Left lung (tissue), 4 donors: ENCODE measurements at regions not wholly inside any gene's neighbourhood (a gene's known extent, or its start where the extent isn't known, plus 50 kb on each side); places are given as distances from the start of the nearest gene placed in this dataset.

Experiments
- ATAC-seq: fragments of 200-7000 bp; cut with Tn5 transposase; one replicate; pipeline ENCODE4 v1.9.1; 2020; ENCODE audit warnings: moderate library complexity
- DNase-seq, 4 donors: peaks; one replicate each; pipeline ENCODE4 v3.0.0-alpha.2; 2013 to 2020
- H3K27ac ChIP-seq, 2 donors: fragments of 200-600 bp; sonication (generic) in 1 of 2; one replicate each; pipeline versions ENCODE4 v1.5.0 to v1.8.0; 2020 to 2021
- H3K27me3 ChIP-seq, 2 donors: fragments of 200-600 bp; sonication (generic) in 1 of 2; one replicate each; pipeline versions ENCODE4 v1.5.0 to v1.8.0; 2020 to 2021
- H3K36me3 ChIP-seq, 2 donors: fragments of 200-600 bp; sonication (generic) in 1 of 2; one replicate each; pipeline versions ENCODE4 v1.5.0 to v1.8.0; 2020 to 2021
- H3K4me1 ChIP-seq, 2 donors: fragments of 200-600 bp; one replicate each; pipeline ENCODE4 v1.8.0; 2021
- H3K4me3 ChIP-seq, 2 donors: fragments of 200-600 bp; sonication (generic) in 1 of 2; one replicate each; pipeline versions ENCODE4 v1.5.0 to v1.8.0; 2020 to 2021; ENCODE audit warnings: mild to moderate bottlenecking in 1 of 2
- H3K9me3 ChIP-seq, 2 donors: fragments of 200-600 bp; sonication (generic) in 1 of 2; one replicate each; pipeline versions ENCODE4 v1.5.0 to v1.8.0; 2020 to 2021
- CTCF ChIP-seq, 2 donors: fragments of 200-600 bp; sonication (generic) in 1 of 2; IDR thresholded peaks; one replicate each; pipeline versions ENCODE4 v1.5.0 to v1.8.0; 2021; ENCODE audit warnings: antibody characterized with exemption in 2 of 2
- intact Hi-C, 2 donors: fragments of 100-400 bp; cut with DNase I; formaldehyde crosslinking; loops; one replicate each; pipeline versions ENCODE4 v1.11.2 to v1.14.2; 2022
- donor health status: DM: no; HTN: yes; CAD: no.
- donor health status: DM: no; HTN: no; CAD: no.

GRCh38 chr10:128713874-128714570 is 587.8 kb upstream of the MKI67 start:
- no peaks in the 10 kb centered on the region for H3K36me3 ChIP-seq
- TF ChIP-seq CTCF (IDR thresholded peaks at IDR 0.05): no peak
- no peaks in the 10 kb centered on the region for H3K4me1 ChIP-seq
- intact Hi-C loops: no loop called here
- no peak overlapping the region for H3K4me3 ChIP-seq
- DNase-seq (peak in 2 of 4 donors; percentile 42 to 55), ATAC-seq (no peak)
- H3K27ac ChIP-seq: no peak overlapping the region
- H3K27me3 ChIP-seq: peaks cover 0 to 34% of the 10 kb centered on the region in 2 donors
- no peaks in the 10 kb centered on the region for H3K9me3 ChIP-seq

GRCh38 chr10:128714644-128715415 is 588.6 kb upstream of the MKI67 start:
- no peaks in the 10 kb centered on the region for H3K4me1 ChIP-seq
- no peaks in the 10 kb centered on the region for H3K36me3 ChIP-seq
- TF ChIP-seq CTCF (IDR thresholded peaks at IDR 0.05): no peak
- intact Hi-C loops: no loop called here
- H3K27me3 ChIP-seq: peaks cover 0 to 30% of the 10 kb centered on the region in 2 donors
- H3K27ac ChIP-seq: no peak overlapping the region
- H3K4me3 ChIP-seq: no peak overlapping the region
- ATAC-seq (no peak), DNase-seq (no peak)
- no peaks in the 10 kb centered on the region for H3K9me3 ChIP-seq

- intact Hi-C loops: loop anchor here in 1 of 2 donors (2.0 kb wide), 1 partner anchor 47 kb away; no protein-coding TSS in a partner anchor
- DNase-seq: no peak
- no peaks in the 10 kb centered on the region for H3K4me1 ChIP-seq
- no peaks in the 10 kb centered on the region for H3K9me3 ChIP-seq
- no peak for ATAC-seq
- no peak overlapping the region for H3K27ac ChIP-seq
- H3K27me3 ChIP-seq: peaks cover 0 to 17% of the 10 kb centered on the region in 2 donors
- no peaks in the 10 kb centered on the region for H3K36me3 ChIP-seq
- no peak overlapping the region for H3K4me3 ChIP-seq
- no peak for TF ChIP-seq CTCF (IDR thresholded peaks at IDR 0.05)
Observed at GRCh38 chr10:128716181-128716580, 590.0 kb upstream of the MKI67 start.

- H3K4me1 ChIP-seq: no peaks in the 10 kb centered on the region
- no peak for ATAC-seq
- intact Hi-C loops: no loop called here
- DNase-seq: no peak
- no peaks in the 10 kb centered on the region for H3K27me3 ChIP-seq
- no peaks in the 10 kb centered on the region for H3K36me3 ChIP-seq
- H3K9me3 ChIP-seq: no peaks in the 10 kb centered on the region
- no peak for TF ChIP-seq CTCF (IDR thresholded peaks at IDR 0.05)
- no peak overlapping the region for H3K4me3 ChIP-seq
- H3K27ac ChIP-seq: no peak overlapping the region
Observed at GRCh38 chr10:128721963-128722445, 595.8 kb upstream of the MKI67 start.

- H3K4me1 ChIP-seq: no peaks in the 10 kb centered on the region
- peaks cover 0 to 3% of the 10 kb centered on the region in 2 donors for H3K27me3 ChIP-seq
- no peaks in the 10 kb centered on the region for H3K9me3 ChIP-seq
- intact Hi-C loops: no loop called here
- no peak overlapping the region for H3K4me3 ChIP-seq
- no peak for ATAC-seq
- TF ChIP-seq CTCF (IDR thresholded peaks at IDR 0.05): no peak
- no peaks in the 10 kb centered on the region for H3K36me3 ChIP-seq
- DNase-seq: no peak
- no peak overlapping the region for H3K27ac ChIP-seq
Observed at GRCh38 chr10:128722947-128723346, 596.7 kb upstream of the MKI67 start.
